ENCODE measurements at regions not wholly inside any gene's neighbourhood (a gene's known extent, or its start where the extent isn't known, plus 50 kb on each side); places are given as distances from the start of the nearest gene placed in this dataset.

GRCh38 chr10:24006741-24007140 is 202.2 kb upstream of the KIAA1217 start:
- H3K27ac ChIP-seq (ENCODE audit: low read length) = no peak overlapping the region
- no peak for TF ChIP-seq MXI1 (conservative IDR thresholded peaks at IDR 0.05; ENCODE audit: poor library complexity, severe bottlenecking)
- TF ChIP-seq REST (IDR thresholded peaks at IDR 0.05; ENCODE audit: borderline replicate concordance) = no peak
- TF ChIP-seq EP300 (conservative IDR thresholded peaks at IDR 0.05; ENCODE audit: poor library complexity, severe bottlenecking) = no peak
- H4K20me1 ChIP-seq (ENCODE audit: insufficient read depth) = no peaks in the 10 kb centered on the region
- H3K79me2 ChIP-seq (replicated peaks; ENCODE audit: insufficient read depth, low read length) = no peaks in the 10 kb centered on the region
- H3K9me2 ChIP-seq (ENCODE audit: insufficient read depth, low read length) = no peaks in the 10 kb centered on the region
- no peaks in the 10 kb centered on the region for H3K9me3 ChIP-seq (ENCODE audit: low read length)
- no peak overlapping the region for H3K9ac ChIP-seq (ENCODE audit: low read length)
- no peak overlapping the region for H3K4me3 ChIP-seq (ENCODE audit: low read length)
- H2AFZ ChIP-seq (ENCODE audit: low read depth, low read length) = no peak overlapping the region
- H3F3A ChIP-seq (ENCODE audit: insufficient read depth, low read length, poor library complexity, severe bottlenecking) = no peaks in the 10 kb centered on the region
- H3K4me2 ChIP-seq (ENCODE audit: low read length) = no peak overlapping the region
- H3K36me3 ChIP-seq (ENCODE audit: insufficient read depth, low read length) = no peaks in the 10 kb centered on the region
- H3K27me3 ChIP-seq (ENCODE audit: insufficient read depth, low read depth, low read length) = no peaks in the 10 kb centered on the region

GRCh38 chr10:24007359-24007758 is 201.6 kb upstream of the KIAA1217 start:
- no peak overlapping the region for H2AFZ ChIP-seq (ENCODE audit: low read depth, low read length)
- no peak overlapping the region for H3K4me3 ChIP-seq (ENCODE audit: low read length)
- no peaks in the 10 kb centered on the region for H3K9me2 ChIP-seq (ENCODE audit: insufficient read depth, low read length)
- H3K9me3 ChIP-seq (ENCODE audit: low read length) = no peaks in the 10 kb centered on the region
- no peaks in the 10 kb centered on the region for H3F3A ChIP-seq (ENCODE audit: insufficient read depth, low read length, poor library complexity, severe bottlenecking)
- no peaks in the 10 kb centered on the region for H3K36me3 ChIP-seq (ENCODE audit: insufficient read depth, low read length)
- H3K9ac ChIP-seq (ENCODE audit: low read length) = no peak overlapping the region
- TF ChIP-seq REST (IDR thresholded peaks at IDR 0.05; ENCODE audit: borderline replicate concordance) (no peak), EZH2 (IDR thresholded peaks at IDR 0.05; ENCODE audit: borderline replicate concordance, insufficient read depth, low read length, poor library complexity, severe bottlenecking) (no peak), TAF1 (IDR thresholded peaks at IDR 0.05; ENCODE audit: low read depth) (no peak), CTCF (IDR thresholded peaks at IDR 0.05; ENCODE audit: poor library complexity, severe bottlenecking) (no peak), MXI1 (conservative IDR thresholded peaks at IDR 0.05; ENCODE audit: poor library complexity, severe bottlenecking) (no peak), RAD21 (conservative IDR thresholded peaks at IDR 0.05) (no peak), SMC3 (conservative IDR thresholded peaks at IDR 0.05; ENCODE audit: poor library complexity) (no peak), POLR2AphosphoS5 (IDR thresholded peaks at IDR 0.05) (no peak), EP300 (conservative IDR thresholded peaks at IDR 0.05; ENCODE audit: poor library complexity, severe bottlenecking) (no peak)
- H4K20me1 ChIP-seq (ENCODE audit: insufficient read depth) = no peaks in the 10 kb centered on the region
- no peaks in the 10 kb centered on the region for H3K79me2 ChIP-seq (replicated peaks; ENCODE audit: insufficient read depth, low read length)
- no peak overlapping the region for H3K27ac ChIP-seq (ENCODE audit: low read length)
- H3K4me2 ChIP-seq (ENCODE audit: low read length) = no peak overlapping the region
- H3K27me3 ChIP-seq (ENCODE audit: insufficient read depth, low read depth, low read length) = no peaks in the 10 kb centered on the region

Data from neural cell (in vitro differentiated cells).